ENCODE measurements at regions not wholly inside any gene's neighbourhood (a gene's known extent, or its start where the extent isn't known, plus 50 kb on each side); places are given as distances from the start of the nearest gene placed in this dataset.

DNA sequence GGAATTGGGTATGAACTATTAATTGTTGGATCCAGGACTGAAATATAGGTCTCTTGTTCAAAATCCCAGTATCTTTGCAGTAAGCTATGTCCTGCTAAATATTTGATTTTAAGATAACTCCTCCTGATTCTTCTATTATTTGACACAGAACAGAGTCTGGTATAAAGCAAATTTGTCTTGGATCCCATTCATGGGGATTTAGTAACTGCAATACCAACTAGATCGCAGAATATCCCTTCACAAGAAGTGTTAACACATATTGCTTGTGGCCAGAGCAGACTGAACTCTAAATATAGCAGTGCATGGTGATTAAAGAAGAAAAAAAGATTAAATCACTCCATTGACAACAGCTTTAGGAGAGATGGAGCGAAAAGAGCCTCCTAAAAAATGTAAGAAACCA lies 68.2 kb upstream of the ARHGAP42 start:
- Histone ChIP-seq H2AFZ (no peak overlapping the region), H3K9me3 (ENCODE audit: low read depth) (no peaks in the 10 kb centered on the region), H3K27me3 (no peaks in the 10 kb centered on the region), H3K79me2 (no peaks in the 10 kb centered on the region), H3K27ac (no peak overlapping the region), H3K4me3 (no peak overlapping the region), H3K36me3 (replicated peaks; ENCODE audit: insufficient read depth, low read depth) (no peaks in the 10 kb centered on the region), H3K4me2 (no peak overlapping the region), H4K20me1 (ENCODE audit: insufficient read depth, poor library complexity, severe bottlenecking) (no peaks in the 10 kb centered on the region), H3K4me1 (ENCODE audit: insufficient read depth) (no peaks in the 10 kb centered on the region), H3K9me2 (replicated peaks; ENCODE audit: insufficient read depth) (no peaks in the 10 kb centered on the region)
- 87% methylated on average over 2 of the region's 2 CpGs for WGBS (ENCODE audit: low lambda C conversion rate, missing lambda C conversion rate)
- TF ChIP-seq EZH2 (IDR thresholded peaks at IDR 0.05; ENCODE audit: borderline replicate concordance): no peak
- TF ChIP-seq, protein P1, sequence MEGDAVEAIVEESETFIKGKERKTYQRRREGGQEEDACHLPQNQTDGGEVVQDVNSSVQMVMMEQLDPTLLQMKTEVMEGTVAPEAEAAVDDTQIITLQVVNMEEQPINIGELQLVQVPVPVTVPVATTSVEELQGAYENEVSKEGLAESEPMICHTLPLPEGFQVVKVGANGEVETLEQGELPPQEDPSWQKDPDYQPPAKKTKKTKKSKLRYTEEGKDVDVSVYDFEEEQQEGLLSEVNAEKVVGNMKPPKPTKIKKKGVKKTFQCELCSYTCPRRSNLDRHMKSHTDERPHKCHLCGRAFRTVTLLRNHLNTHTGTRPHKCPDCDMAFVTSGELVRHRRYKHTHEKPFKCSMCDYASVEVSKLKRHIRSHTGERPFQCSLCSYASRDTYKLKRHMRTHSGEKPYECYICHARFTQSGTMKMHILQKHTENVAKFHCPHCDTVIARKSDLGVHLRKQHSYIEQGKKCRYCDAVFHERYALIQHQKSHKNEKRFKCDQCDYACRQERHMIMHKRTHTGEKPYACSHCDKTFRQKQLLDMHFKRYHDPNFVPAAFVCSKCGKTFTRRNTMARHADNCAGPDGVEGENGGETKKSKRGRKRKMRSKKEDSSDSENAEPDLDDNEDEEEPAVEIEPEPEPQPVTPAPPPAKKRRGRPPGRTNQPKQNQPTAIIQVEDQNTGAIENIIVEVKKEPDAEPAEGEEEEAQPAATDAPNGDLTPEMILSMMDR (IDR thresholded peaks at IDR 0.05; ENCODE audit: poor library complexity): no peak
- no peak for TF ChIP-seq EZH2phosphoT487 (IDR thresholded peaks at IDR 0.05; ENCODE audit: low read depth, severe bottlenecking, unreplicated experiment)
- DNase-seq (ENCODE audit: low spot score): no peak

DNA sequence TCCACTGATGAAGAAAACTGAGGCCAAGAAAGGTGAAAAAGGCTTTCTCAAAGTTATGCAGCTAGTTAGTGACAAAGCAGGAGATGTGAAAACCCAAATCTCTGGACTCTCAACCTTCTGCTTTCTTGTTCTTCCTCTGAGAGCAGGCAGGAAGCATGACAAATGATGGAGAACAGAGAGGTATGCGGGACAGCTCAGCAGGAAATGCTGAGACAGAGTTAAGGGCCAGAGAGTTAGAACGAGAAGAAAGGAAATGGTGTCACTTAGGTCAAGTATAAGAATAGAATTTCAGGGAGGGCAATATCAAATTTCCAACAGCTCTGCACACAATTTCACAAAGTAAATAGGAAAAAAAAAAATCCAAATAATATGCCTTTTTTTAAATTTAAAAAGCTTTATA lies 67.6 kb upstream of the ARHGAP42 start:
- Histone ChIP-seq H4K20me1 (ENCODE audit: insufficient read depth, poor library complexity, severe bottlenecking) (no peaks in the 10 kb centered on the region), H3K4me1 (ENCODE audit: insufficient read depth) (no peaks in the 10 kb centered on the region), H2AFZ (no peak overlapping the region), H3K27ac (no peak overlapping the region), H3K4me2 (no peak overlapping the region), H3K9me3 (ENCODE audit: low read depth) (no peaks in the 10 kb centered on the region), H3K27me3 (no peaks in the 10 kb centered on the region), H3K79me2 (no peaks in the 10 kb centered on the region), H3K36me3 (replicated peaks; ENCODE audit: insufficient read depth, low read depth) (no peaks in the 10 kb centered on the region), H3K9me2 (replicated peaks; ENCODE audit: insufficient read depth) (no peaks in the 10 kb centered on the region), H3K4me3 (no peak overlapping the region)
- TF ChIP-seq, protein P1 (IDR thresholded peaks at IDR 0.05; ENCODE audit: poor library complexity): no peak
- TF ChIP-seq EZH2phosphoT487 (IDR thresholded peaks at IDR 0.05; ENCODE audit: low read depth, severe bottlenecking, unreplicated experiment): no peak
- no peak for DNase-seq (ENCODE audit: low spot score)
- 60% methylated on average over 2 of the region's 2 CpGs for WGBS (ENCODE audit: low lambda C conversion rate, missing lambda C conversion rate)

DNA sequence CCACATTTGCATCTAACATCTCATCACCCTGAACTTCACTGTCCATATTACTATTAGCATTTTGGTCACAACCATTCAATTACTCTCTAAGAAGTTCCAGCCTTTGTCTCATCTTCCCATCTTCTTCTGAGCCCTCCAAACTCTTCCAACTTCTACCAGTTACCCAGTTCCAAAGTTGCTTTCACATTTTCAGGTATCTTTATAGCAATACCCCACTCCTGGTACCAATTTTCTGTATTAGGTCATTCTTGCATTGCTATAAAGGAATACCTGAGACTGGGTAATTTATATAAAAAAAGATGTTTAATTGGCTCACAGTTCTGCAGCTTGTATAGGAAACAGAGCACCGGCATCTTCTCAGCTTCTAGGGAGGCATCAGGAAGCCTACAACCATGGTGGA lies 64.7 kb upstream of the ARHGAP42 start:
- Histone ChIP-seq H3K27ac (no peak overlapping the region), H3K4me1 (ENCODE audit: insufficient read depth) (no peaks in the 10 kb centered on the region), H3K4me2 (no peak overlapping the region), H4K20me1 (ENCODE audit: insufficient read depth, poor library complexity, severe bottlenecking) (no peaks in the 10 kb centered on the region), H3K4me3 (no peak overlapping the region), H3K79me2 (no peaks in the 10 kb centered on the region), H3K9me3 (ENCODE audit: low read depth) (no peaks in the 10 kb centered on the region), H3K27me3 (no peaks in the 10 kb centered on the region), H2AFZ (no peak overlapping the region), H3K9me2 (replicated peaks; ENCODE audit: insufficient read depth) (no peaks in the 10 kb centered on the region), H3K36me3 (replicated peaks; ENCODE audit: insufficient read depth, low read depth) (no peaks in the 10 kb centered on the region)
- TF ChIP-seq, protein P1 (IDR thresholded peaks at IDR 0.05; ENCODE audit: poor library complexity): no peak
- TF ChIP-seq EZH2phosphoT487 (IDR thresholded peaks at IDR 0.05; ENCODE audit: low read depth, severe bottlenecking, unreplicated experiment): no peak
- no peak for TF ChIP-seq EZH2 (IDR thresholded peaks at IDR 0.05; ENCODE audit: borderline replicate concordance)
- no peak for DNase-seq (ENCODE audit: low spot score)
- 96% methylated on average over 1 of the region's 1 CpG for WGBS (ENCODE audit: low lambda C conversion rate, missing lambda C conversion rate)

DNA sequence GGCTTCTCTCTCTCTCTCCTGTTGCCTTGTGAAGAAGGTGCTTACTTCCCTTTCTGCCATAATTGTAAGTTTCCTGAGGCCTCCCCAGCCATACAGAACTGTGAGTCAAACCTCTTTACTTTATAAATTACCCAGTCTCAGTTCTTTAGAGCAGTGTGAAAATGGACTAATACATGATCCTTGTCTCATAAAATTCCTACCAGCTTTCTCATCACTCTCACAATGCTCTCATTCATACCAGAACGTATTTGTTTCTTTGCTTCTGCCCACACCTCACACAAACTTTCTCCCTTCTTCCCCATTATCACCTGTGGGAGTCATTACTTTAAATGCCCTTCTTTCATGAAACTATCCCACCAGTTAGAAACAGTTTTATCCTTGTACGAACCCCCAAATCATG lies 62.7 kb upstream of the ARHGAP42 start:
- Histone ChIP-seq H3K9me3 (ENCODE audit: low read depth) (no peaks in the 10 kb centered on the region), H3K4me1 (ENCODE audit: insufficient read depth) (no peaks in the 10 kb centered on the region), H3K27ac (no peak overlapping the region), H4K20me1 (ENCODE audit: insufficient read depth, poor library complexity, severe bottlenecking) (no peaks in the 10 kb centered on the region), H3K4me2 (no peak overlapping the region), H3K9me2 (replicated peaks; ENCODE audit: insufficient read depth) (no peaks in the 10 kb centered on the region), H3K4me3 (no peak overlapping the region), H3K36me3 (replicated peaks; ENCODE audit: insufficient read depth, low read depth) (no peaks in the 10 kb centered on the region), H3K27me3 (no peaks in the 10 kb centered on the region), H3K79me2 (no peaks in the 10 kb centered on the region), H2AFZ (no peak overlapping the region)
- WGBS (ENCODE audit: low lambda C conversion rate, missing lambda C conversion rate): 81% methylated on average over 2 of the region's 2 CpGs
- TF ChIP-seq EZH2 (IDR thresholded peaks at IDR 0.05; ENCODE audit: borderline replicate concordance): no peak
- TF ChIP-seq, protein P1 (IDR thresholded peaks at IDR 0.05; ENCODE audit: poor library complexity): no peak
- TF ChIP-seq EZH2phosphoT487 (IDR thresholded peaks at IDR 0.05; ENCODE audit: low read depth, severe bottlenecking, unreplicated experiment): no peak
- no peak for DNase-seq (ENCODE audit: low spot score)

All from hepatocyte (in vitro differentiated cells).